HG02885 (cell line): ENCODE measurements at regions not wholly inside any gene's neighbourhood (a gene's known extent, or its start where the extent isn't known, plus 50 kb on each side); places are given as distances from the start of the nearest gene placed in this dataset.
"Not testable (repeated sequence)": the region's sequence is repeated elsewhere in the genome, so short reads cannot be mapped to it uniquely, and the experiment has no call there.

ENCODE experiments used
- ATAC-seq: cut with Tn5 transposase; IDR thresholded peaks from one replicate; pipeline ENCODE4 v1.9.1; 2021; ENCODE audit warnings: mild to moderate bottlenecking; ENCODE audit not compliant: unreplicated experiment, poor library complexity

DNA sequence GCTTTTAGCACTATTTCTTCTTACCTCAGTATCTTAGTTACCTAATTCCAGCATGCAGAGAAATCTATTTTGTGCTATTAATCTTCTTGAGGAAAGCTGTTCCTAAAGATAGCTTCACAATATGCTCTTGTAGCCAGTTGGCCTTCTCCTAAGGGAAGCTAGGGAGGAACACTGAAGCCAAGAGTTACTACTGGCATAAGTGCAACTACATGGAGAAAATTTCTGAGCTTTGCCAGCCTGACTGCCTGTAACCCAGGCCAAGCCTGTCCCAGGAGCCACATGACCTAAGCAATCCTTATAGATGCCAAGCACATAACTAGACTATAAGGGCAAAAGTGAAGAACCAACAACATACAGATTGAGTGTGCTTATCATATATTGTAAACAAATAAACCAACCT, 890.2 kb downstream of the FLRT2 start:
- ATAC-seq = no peak

DNA sequence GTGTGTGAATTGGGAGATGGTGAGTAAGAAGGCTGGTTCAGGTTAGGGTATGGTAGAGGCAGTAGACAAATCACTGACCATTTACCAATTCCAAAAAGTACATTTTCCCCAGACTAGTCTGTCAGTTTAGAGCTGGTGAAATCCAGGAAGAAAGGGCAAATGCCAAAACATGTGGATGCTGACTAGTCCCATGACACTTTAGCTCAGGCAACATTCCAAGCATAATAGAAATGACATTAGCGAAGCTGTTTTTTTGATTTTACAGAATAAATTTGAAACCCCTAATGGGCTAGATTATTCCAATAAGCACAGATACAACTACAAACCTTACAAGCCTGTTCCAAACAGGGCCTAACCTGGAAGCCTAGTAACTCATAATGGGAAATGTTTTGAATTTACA, 884.2 kb downstream of the FLRT2 start:
- no peak for ATAC-seq

DNA sequence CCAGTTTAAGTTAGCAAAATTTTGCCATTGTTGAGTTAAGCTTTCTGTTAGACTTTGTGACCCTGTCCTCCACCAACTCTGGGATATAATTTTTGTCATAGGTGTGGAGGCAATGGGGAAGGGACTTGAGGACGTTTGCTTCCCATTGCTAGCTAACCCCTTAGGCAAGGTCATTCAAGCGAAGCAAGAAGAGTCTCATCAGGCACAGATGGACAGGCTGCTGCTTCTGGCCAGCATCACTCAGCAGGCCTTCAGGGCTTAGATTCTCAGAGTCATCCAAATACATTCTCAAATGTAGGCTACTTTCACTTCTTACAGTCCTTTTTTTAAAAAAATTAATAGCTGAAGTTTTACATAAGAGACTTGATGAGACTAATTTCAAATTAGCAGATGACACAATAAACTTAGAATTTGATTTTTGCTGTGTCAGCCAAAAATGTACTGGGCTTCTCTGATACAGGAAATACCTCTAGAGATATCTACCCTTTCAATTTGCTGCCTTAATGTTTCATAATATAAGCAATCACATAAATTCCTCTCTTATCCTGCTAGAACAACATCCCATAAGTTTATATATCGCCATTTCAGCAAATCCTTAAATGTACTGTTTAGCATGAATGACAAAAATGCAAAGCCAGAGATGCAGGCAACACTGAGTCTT, 875.2 kb downstream of the FLRT2 start:
- ATAC-seq = no peak

DNA sequence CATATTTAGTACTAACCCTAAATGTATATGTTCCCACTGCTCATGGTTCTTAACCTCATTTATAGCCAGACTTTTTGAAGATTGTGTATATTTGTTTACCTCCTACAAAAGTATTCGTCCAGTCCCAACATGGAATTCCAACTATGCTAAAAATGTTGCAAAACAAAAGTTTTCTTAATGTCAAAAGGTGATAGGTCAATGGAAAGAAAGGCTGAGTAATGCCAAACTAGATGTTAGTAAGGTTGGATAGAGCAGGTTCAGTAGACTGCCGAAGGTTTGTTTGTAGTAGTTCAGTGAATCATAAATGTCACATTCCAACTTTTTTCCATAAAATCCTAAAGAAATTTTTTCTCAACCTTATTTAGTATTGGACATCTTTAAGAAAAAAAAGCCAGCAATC, 874.5 kb downstream of the FLRT2 start:
- no peak for ATAC-seq

DNA sequence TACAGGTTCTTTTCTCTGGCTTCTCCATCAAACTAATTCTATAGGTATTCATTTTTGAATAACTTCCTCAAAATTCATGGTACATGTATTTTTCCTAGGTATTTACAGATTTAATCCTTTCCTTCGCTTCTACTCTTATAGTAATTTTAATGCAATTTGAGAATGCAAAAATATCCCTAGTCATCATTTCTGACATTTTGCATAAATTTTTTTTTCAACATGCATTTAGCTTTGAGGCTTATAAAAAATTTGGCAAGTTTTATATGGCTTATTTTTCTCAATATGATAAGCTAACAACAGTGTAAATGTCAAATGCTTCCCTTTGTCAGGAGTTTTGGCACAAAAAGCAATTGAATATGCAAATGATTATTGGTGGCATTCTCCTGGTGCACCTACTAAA, 872.6 kb downstream of the FLRT2 start:
- ATAC-seq = no peak

DNA sequence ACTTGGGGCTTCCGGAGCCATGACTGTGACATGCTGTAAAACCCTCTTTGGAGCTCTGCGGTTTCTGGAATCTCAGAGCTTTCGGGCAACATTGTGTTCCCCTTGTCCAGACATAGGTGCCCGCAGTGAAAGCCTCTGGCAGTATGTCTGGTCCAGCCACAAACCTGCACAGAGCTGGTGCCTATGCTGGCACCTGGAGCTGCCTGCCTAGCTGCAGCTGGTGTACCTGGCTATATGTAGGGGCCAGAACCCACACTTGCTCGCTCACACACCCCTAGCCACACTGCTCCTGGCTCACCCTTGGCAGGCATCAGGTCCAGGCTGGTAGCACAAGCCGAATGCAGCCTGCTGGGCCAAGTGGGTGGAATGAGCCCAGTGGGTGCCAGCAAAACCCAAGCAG, 861.1 kb downstream of the FLRT2 start:
- ATAC-seq = no peak

DNA sequence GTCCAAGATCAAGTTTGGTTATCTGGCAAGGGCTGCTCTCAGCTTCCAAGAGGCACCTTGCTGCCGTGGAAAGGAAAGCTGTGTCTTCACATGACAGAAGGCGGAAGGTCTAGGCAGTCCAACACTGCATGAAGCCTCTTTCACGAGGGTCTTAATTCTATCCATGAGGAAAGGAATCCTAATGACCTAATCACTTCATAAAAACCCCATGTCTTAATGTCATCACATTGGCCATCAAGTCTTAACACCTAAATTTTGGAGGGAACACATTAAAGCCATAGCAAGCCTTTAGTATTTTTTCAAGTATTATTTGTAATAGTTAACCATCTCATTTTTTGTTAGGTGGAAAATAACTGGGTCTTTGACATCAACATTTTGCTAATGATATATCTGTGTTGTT, 858.3 kb downstream of the FLRT2 start:
- no peak for ATAC-seq

DNA sequence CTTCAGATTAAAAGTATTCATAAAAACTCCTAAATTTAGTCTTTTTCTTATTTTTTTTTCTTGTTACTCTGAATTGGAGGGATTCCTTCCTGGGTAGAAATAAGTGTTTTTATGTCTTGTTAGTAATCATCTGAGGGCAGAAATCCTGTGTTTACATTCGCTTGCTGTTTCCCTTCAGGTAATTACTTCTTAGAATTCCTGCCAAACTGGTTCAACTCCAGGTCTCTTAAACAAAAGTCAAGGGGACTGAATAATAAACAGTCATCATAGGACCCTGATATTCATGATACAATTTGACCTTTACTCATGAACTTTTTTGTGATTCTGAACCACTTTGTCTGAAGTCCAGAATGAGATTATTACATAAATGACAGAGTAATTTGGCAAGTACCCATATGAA, 843.9 kb downstream of the FLRT2 start:
- ATAC-seq = no peak

DNA sequence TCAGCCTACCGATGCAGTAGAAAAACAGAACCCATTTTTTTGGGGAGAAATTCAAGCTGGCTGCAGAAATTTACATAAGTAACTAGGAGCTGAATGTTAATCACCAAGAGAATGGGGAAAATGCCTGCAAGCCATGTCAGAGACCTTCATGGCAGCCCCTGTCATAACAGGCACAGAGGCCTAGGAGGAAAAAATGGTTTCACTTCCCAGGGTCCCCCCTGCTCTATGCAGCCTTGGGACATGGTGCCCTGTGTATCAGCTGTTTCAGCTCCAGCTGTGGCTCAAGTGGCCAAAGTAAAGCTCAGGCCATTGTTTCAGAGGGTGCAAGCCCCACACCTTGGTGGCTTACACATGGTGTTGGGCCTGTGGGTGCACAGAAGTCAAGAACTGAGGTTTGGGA, 842.5 kb downstream of the FLRT2 start:
- no peak for ATAC-seq

DNA sequence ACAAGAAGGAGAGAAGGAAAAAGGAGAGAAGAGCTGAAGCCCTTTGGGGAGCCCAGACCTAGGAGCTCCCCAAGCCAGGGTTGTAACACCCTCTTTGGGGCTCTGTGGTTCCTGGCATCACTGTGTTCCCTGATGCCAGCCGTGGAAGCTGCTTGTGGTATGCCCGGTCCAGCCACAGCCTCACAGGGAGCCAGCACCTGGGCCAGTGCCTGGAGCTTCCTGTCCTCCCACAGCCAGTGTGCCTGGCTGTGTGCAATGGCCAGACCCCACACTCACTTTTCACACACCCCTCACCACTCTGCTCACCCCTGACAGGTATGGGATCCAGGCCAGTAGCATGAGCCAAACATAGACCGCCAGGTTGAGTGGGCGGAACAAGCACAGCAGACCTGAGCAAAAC, 834.7 kb downstream of the FLRT2 start:
- no peak for ATAC-seq

DNA sequence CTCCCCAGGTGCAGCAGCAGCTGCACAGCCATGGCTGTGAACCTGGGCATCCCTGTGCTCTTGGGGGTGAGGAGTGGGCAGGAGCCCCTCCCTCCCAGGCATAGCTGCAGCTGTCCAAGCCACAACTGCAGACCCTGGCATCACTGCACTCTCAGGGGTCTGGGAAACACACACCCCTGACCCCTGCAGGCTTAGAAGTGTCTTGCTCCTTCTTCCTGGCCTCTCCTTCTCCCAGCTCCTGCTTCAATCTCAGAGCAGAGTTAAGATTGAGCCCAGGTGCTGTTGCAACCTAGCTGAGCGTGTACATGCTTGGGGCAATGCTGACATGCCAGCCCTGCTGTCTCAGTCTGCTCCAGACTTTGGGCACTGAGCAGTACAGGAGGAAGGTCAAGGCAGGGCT, 833.6 kb downstream of the FLRT2 start:
- ATAC-seq = no peak

DNA sequence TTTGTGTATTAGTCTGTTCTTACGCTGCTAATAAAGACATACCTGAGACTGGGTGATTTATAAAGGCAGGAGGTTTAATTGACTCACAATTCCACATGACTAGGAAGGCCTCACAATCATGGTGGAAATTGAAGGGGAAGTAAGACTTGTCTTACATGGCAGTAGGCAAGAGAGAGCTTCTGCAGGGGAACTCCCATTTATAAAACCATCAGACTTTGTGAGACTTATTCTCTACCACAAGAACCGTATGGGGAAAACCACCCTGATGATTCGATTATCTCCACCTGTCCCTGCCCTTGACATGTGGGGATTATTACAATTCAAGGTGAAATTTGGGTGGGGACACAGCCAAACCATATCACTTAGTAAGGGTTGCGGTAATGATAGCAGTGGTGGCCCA, 833.1 kb downstream of the FLRT2 start:
- ATAC-seq = no peak

DNA sequence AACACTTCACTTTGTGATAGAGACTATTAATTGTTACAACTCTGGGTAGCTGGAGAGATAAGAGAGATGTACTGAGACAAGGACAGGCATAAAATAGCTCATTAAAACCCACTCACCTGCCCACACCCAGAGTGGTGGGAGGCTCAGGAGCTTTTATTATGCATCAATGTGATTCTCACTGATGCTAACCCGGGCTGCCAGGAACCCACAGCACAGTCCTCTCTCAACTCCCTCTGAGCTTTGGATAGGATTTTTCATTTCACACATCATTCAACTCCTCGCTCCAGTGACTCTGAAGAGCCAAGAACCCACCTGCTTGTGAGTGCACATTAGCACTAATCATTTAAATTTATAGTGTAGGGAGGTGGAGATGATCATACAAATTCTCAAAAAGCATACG, 827.9 kb downstream of the FLRT2 start:
- no peak for ATAC-seq

DNA sequence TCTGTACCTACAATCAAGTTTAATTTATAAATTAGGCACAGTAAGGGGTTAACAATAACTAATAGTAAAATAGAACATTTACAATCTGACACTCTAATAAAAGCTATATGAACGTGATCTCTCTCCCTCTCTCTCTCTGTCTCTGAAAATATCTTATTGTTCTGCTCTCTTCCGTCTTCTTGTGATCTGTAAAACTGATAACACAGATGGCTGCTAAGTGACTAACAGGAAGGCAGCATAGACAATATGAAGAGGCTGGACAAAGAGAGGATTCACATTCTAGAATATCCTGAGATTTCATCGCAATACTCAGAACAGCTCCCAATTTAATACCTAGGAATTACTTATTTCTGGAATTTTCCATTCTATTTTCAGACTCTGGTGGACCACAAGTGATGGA, 827.2 kb downstream of the FLRT2 start:
- ATAC-seq = no peak

DNA sequence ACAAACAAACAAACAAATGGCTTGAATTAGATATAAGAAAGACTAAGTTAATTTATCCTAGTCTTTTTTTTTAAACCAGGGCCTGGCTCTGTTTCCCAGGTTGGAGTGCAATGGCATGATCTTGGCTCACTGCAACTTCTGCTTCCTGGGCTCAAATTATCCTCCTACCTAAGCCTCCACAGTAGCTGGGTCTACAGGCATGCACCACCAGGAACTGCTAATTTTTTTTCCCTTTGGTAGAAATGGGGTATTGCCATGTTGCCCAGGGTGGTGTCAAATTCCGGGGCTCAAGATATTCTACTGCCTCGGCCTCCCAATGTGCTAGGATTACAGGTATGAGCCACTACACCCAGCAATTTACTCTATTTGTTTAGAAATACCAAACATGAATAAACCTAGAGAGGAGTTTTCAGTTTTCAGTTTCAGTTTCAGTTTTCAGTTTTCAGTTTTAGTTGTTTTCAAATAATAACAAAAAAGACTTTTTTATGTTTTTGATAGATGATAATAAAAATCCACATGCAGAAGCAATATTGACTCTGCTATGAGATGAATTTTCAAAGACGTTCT, 817.0 kb downstream of the FLRT2 start:
- ATAC-seq = no peak

DNA sequence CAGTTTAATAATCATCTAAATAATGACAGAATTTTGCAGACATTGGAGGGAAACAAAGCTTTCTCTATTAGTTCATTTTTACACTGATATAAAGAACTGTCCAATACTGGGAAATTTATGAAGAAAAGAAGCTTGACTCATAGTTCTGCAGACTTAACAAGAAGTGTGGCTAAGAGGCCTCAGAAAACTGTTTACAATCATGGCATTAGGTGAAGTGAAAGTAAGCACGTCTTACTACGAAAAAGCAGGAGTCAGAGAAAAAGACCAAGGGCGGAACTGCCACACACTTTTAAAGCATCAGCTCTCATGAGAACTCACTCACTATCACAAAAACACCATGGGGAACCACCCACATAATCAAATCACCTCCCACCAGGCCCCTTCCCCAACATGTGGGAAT, 804.4 kb downstream of the FLRT2 start:
- ATAC-seq = no peak

DNA sequence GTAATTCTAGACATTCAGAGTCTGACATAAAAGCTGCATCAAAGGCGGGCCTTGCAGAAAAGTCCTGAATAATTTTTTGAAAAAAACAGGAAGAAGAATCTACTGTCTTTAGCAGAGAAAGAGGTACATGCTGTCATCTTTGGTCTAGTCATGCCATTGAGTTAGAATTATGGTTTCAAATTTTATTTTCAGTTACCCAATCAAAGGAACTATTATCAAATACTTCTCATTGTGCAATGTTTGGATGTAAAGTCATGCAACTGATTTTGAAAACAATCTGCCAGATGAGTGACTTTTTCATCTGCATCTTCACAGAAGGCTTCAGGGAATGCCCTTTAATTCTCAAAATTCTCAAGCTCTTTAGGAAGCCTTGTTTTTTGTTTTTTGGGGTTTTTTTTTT, 803.5 kb downstream of the FLRT2 start:
- ATAC-seq = no peak

DNA sequence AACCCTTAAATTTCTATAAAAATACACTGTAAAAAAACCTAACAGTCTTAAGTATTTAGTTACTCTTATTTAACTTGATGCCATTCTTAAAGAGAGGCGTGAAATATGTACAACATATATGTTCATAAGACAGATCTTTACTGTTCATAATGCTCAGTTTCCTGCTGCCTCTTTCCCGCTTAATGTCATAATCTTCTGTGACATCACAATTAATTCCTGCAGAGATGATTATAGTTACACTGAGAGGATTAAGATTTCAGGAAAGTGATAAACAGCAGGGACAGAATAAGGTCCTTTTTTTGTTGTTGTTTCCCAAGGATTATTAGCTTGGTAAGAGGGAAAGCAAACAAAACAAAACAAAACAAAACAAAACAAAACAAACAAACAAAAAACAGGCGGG, 801.4 kb downstream of the FLRT2 start:
- no peak for ATAC-seq

DNA sequence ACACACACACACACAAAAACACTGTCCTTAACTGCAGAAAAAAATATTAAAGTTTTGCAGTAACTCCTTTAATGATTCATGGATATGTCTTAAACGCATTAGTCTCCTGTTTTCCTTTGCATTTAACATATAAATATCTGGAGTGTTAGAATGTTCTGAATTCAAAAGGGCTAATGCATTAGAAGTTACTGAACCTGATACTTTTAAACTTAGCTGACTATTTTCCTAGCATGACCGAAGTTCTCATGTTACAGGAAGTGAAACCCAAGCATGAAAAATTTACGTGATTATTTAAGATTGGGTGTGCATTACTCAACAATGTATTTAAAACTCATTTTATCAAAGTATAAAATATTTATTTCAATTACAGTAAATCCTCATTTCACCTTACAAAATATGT, 791.2 kb downstream of the FLRT2 start:
- no peak for ATAC-seq

DNA sequence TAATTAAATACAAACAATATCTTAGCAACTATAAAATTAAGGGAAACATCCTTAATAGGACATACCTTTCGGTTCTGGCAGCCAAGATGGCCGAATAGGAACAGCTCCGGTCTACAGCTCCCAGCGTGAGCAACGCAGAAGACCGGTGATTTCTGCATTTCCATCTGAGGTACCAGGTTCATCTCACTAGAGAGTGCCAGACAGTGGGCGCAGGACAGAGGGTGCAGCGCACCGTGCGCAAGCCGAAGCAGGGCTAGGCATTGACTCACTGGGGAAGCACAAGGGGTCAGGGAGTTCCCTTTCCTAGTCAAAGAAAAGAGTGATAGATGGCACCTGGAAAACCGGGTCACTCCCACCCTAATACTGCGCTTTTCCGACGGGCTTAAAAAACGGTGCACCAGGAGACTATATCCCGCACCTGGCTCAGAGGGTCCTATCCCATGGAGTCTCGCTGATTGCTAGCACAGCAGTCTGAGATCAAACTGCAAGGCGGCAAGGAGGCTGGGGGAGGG, 782.3 kb downstream of the FLRT2 start:
- not testable (repeated sequence) for ATAC-seq

DNA sequence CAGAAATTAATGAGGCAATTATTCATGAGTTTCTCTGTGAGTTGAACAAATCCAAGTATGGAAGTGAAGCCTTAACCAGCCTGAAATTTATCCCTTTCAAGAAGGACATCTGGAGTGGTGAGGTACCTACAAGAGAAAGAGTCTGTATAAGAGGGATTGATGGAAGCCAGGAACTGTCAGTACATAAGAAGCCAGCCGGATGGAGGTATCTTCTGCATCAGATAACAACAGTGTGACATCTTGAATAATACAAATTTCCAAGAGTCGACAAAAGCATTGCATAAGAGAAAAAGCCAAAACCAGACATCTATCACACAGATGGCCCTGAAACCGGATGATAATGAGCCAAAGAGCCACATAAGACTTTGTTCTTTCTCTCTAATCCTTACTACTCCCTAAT, 781.2 kb downstream of the FLRT2 start:
- no peak for ATAC-seq

DNA sequence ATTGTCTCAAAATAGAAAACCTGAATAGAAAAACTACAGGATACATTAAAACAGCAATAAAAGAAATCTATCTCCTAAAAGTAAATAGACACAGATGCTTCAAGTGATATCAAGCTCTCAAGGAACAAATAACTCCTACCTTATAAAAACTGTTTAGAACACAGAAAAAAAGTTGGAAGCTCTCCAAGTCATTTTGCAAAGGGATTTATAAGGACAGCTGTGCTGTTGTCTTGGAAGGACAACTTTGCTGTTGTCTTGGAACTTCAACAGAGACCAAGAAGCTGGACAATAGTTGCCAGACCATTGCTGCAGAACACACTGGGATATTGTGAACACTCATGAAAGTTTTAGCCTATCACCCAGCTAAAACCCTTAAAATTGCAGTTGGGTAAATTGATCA, 780.7 kb downstream of the FLRT2 start:
- no peak for ATAC-seq
